ENCODE measurements at regions not wholly inside any gene's neighbourhood (a gene's known extent, or its start where the extent isn't known, plus 50 kb on each side); places are given as distances from the start of the nearest gene placed in this dataset.

GRCh38 chr1:79129914-79130313 lies 123.4 kb upstream of the ADGRL4 start:
- no peak for FAIRE-seq

GRCh38 chr1:79128722-79129121 lies 122.2 kb upstream of the ADGRL4 start:
- FAIRE-seq (no peak), DNase-seq (ENCODE audit: low spot score) (no peak)

More at GRCh38 chr1:79129914-79130313, 123.4 kb upstream of the ADGRL4 start:
- no peak for DNase-seq (ENCODE audit: low spot score)

- DNase-seq (ENCODE audit: low spot score) (no peak), FAIRE-seq (no peak)
These were observed 118.2 kb upstream of the ADGRL4 start for GRCh38 chr1:79124756-79125155.

GRCh38 chr1:79122521-79122920 lies 116.0 kb upstream of the ADGRL4 start:
- DNase-seq (ENCODE audit: low spot score): no peak
- no peak for FAIRE-seq

DNA sequence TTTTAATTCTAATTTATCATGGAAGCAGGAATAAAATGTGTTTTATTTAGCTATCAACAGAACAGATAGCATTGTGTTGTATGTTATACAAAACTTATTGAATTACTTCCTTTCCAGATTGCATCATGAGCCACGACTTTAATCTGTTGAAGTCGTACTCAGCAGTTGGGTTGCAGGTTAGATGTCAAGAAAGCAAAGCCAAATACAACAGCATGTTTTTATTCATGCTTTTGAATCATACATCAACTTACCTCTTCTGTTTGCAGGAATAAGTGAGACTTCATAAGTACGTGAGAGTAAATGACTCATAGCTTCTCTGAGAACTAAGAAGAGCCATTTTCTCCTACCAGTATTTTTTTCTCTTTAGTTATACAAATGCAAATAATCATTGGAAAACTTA lies 110.8 kb upstream of the ADGRL4 start:
- no peak for DNase-seq (ENCODE audit: low spot score)
- no peak for FAIRE-seq

GRCh38 chr1:79113836-79114235 lies 107.3 kb upstream of the ADGRL4 start:
- no peak for FAIRE-seq
- no peak for DNase-seq (ENCODE audit: low spot score)

GRCh38 chr1:79110749-79111148 lies 104.2 kb upstream of the ADGRL4 start:
- FAIRE-seq (no peak), DNase-seq (ENCODE audit: low spot score) (no peak)

DNA sequence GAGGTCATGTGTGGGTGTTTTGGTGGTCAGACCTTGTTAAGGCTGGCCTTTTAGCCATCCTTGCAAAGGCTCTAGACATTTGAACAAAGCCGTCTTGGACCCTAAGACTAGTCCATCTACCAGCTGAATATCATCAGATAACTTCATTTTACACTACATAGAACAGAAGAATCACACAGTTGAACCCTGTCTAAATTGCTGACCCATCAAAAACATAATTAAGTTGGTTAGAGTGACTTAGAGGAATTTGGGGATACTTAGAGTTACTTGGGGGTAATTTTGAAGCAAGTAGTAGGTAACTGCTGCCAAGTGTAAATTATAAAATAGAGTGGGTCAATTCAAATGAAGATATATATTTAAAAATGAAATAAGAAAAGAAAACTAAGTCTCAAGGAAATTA lies 102.9 kb upstream of the ADGRL4 start:
- DNase-seq (ENCODE audit: low spot score) (no peak), FAIRE-seq (no peak)

- DNase-seq (ENCODE audit: low spot score) (no peak), FAIRE-seq (no peak)
These were observed 99.0 kb upstream of the ADGRL4 start for GRCh38 chr1:79105500-79105899.

DNA sequence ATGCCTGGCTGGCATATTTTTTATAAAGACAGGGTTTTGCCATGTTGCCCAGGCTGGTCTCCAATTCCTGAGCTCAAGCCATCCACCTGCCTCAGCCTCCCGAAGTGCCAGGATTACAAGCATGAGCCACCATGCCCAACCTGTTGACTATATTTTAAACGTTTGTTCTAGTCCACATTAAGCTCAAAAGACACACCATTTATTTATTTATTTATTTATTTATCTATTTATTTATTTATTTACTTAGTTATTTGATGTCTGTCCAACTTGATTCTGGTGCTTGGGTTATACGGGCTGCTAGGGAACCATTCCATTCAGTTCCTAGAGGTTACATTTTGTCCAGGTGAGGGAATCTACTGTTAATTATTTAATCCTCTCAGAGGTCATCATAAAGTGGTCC lies 98.1 kb upstream of the ADGRL4 start:
- no peak for FAIRE-seq
- DNase-seq (ENCODE audit: low spot score): no peak

GRCh38 chr1:79100385-79100784 lies 93.9 kb upstream of the ADGRL4 start:
- no peak for DNase-seq (ENCODE audit: low spot score)
- no peak for FAIRE-seq

GRCh38 chr1:79090985-79091384 lies 84.5 kb upstream of the ADGRL4 start:
- FAIRE-seq (no peak), DNase-seq (ENCODE audit: low spot score) (no peak)

DNA sequence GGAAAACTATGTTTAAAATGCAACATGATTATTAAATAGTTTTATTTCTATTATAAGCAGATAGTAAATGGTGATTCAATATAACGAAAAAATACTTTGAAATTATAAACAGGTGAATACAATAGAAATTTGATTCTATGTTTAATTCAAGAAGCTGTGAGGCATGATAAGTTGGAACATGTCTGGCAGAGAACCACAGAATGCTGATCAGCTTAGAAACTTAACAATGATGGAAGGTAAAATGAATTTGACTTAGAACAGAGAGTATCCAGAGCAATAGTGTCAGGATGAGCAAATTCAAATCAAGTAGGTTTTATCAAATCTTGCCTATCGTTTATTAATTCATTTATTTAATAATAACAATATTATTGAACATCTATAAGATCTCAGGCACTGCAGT lies 83.4 kb upstream of the ADGRL4 start:
- FAIRE-seq (no peak), DNase-seq (ENCODE audit: low spot score) (no peak)

DNA sequence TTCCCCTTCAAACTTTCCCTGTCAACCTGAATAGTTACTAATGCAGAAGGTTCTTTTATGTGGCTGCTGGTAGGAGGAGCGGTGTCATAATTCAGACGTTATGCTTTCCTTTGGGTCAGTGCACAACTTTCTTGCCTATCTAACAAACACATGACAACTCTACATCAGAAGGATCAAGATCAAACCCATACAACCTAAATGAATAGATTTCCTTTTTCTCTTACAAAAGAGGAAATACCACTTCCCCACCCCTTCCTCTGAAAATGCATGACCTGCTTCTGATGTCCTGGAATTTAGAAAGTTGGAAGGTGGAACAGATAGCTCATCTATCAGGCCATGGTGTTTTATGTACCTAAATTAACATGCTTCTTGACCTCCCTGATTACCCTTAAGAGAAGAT lies 75.7 kb upstream of the ADGRL4 start:
- DNase-seq (ENCODE audit: low spot score) (no peak), FAIRE-seq (no peak)

DNA sequence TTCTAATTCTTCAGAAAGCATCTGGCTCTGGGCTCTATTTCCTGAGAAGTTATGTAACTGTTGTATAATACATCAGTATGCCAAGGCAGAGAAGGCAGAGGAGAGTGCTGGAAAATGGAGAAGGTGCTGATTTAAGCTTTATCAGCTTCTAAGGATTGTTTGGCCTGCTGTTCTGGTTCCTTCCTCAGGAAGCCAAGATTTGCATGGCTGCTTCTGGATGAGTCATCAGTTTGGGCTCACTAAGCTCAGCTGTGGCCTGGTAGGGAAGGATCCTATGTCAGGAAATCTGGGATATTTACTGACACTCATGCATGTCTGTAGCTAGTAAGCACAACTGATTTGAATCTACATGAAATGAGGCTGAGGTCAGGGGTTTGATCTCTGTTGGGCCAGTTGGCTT lies 73.2 kb upstream of the ADGRL4 start:
- FAIRE-seq: peak; percentile 98
- DNase-seq (ENCODE audit: low spot score): peak; percentile 95

DNA sequence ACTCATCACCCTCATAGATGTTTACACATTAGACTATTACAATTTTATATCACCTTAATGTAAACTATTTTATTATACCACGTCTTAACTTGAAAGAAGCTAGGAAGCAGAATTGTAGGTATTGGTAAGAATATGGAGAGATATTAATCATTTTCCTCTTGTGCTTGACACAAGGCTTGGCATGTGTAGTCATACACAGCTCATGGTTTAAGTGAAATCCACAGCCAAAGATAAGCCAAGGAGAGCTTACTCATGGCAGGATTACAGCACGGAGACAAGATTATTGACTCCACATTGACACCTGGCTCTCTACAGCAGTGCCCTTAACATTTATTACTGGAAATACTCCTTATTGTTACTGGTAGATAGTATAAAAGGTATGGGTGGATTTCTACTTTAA lies 68.4 kb upstream of the ADGRL4 start:
- FAIRE-seq (no peak), DNase-seq (ENCODE audit: low spot score) (no peak)

DNA sequence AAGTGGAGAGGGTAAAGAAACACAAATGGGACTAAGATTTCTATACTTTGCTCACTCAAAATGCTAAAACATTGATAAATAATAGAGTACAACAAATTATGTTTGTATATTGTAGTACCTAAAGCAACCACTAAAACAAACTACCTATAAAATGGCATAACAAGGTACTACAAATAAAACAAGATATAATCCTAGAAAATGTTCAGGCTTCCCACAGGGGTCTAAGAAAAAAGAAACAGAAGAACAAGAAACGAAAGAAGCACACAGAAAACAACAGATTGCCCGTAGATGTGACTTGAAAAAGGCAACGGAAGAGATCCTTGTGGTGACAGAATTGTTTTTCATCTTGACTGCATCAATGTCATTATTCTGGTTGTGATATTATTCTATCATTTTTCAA lies 63.3 kb upstream of the ADGRL4 start:
- FAIRE-seq (no peak), DNase-seq (ENCODE audit: low spot score) (no peak)

GRCh38 chr1:79059341-79059740 lies 52.8 kb upstream of the ADGRL4 start:
- no peak for FAIRE-seq
- no peak for DNase-seq (ENCODE audit: low spot score)

Data from RCC 7860 (cell line).